Dermis blood vessel endothelial cell (primary cell): ENCODE measurements at regions not wholly inside any gene's neighbourhood (a gene's known extent, or its start where the extent isn't known, plus 50 kb on each side); places are given as distances from the start of the nearest gene placed in this dataset.
A peak's percentile ranks its signal among the peaks of the same experiment; 100 is the strongest.

Experiments
- DNase-seq: peaks from one replicate; pipeline ENCODE4 v3.0.0; 2010

DNA sequence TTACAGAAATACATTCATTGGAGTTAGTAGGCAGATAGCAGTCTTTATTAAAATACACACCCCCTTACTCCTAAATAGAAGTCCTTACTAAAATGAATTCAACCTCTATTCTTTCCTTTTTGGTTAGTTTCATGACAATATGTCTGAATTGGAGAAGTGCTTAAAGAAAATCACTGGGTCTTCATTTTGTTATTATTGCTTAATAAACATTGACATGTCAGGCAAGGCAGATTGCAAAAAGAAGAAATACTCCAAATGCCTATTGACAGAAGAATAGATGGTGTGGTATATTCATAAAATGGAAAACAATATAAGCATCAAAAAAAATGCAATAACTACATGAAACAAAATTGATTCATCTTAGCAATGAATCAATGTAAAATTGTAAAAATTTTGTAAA, 135.5 kb downstream of the TMEM26 start:
- no peak for DNase-seq

DNA sequence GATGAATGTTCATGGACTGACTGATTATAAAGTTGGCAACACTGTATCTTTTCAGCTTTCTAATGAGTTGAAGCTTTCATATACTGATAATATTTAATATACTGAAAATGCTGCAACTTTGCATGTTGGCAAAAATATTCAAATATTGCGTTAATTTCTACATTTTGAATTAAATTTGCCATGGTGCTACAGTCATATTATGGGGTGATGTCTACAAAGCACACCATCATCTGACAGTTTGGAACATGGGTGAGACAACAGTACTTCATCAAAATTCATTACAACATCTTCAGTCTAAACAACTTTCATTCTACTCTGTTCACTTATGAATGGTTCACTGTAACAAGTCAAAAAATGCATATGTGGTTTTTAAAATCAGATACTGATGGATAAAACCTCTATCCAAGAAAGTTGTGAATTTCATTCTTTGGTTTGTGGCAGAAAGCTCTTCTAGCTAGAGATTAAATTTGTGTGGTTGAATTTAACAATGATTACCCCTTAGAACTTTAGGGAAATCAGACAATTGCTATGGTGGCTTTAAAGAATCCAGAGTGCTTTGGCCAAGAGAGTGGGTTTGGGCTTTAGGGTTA, 136.4 kb downstream of the TMEM26 start:
- no peak for DNase-seq

DNA sequence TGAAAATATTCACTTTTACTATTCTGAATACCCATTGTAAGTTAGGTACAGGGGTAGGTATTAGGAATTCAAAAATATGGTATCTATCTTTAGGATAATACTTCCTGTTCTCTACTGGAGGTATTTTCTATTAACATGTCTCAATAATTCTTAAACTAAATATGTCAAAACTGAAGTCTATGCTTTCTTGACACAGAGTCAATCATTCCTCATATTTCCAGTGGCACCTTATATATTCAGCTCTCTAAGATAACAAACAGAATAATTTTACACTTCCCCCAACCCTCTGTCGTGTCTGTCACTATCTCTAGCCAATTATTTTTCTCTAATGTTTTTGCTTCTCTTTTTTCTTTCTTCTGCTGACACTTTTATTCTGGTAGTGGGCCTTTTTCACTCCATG, 138.9 kb downstream of the TMEM26 start:
- no peak for DNase-seq

DNA sequence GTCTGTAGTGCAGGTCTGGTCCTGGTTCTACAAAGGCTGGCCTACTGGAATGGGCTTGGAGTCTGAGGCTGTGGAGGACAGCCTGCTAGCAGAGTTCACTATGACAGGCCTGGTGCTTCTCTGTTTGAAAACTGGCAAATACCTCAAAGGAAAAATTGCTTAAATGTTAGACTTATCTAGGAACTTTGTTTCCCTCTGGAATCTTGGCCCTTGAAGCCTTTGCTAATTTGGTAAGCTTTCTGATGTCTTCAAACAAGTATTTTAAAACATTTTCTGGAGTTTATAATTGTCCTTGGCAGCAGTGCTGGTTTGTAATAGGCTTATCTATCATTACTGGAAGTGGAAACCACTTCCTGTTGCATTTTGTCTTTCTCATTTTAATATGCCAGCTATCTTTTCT, 139.7 kb downstream of the TMEM26 start:
- no peak for DNase-seq

DNA sequence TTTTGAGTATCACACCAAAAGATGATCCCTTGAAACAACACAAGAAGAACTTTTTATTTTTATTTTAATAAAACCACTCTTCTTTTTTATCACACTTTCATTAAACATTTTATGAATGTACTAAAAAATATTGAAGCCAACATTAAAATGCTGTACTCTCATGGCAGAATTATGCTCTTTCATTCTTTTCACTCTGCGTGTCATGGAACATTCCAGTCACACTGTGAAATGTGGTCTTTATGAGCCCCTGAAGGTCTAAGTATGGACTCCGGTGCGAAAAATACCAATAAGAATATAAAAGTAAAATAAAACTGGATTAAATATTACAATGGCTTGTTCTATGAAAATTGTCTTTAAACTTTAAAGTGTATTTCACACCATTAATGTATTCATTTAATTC, 148.4 kb downstream of the TMEM26 start:
- no peak for DNase-seq

DNA sequence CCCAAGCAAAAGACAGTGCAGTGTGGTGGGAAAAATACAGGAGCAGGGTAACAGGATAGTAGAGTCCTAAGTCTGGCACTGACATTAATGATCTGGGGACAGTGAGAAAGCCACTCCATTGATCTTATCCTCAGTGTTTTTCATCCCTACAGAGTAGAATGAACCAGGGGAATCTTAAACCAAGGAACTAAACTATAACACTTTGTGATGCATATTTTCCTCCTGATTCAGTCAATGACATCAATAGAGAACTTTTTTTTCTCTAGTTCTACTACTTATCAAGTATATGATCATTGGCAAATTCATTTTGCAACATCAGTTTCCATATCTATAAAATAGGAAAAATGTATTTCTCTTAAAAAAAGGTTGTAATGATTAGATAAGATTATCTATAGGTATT, 151.1 kb downstream of the TMEM26 start:
- no peak for DNase-seq

DNA sequence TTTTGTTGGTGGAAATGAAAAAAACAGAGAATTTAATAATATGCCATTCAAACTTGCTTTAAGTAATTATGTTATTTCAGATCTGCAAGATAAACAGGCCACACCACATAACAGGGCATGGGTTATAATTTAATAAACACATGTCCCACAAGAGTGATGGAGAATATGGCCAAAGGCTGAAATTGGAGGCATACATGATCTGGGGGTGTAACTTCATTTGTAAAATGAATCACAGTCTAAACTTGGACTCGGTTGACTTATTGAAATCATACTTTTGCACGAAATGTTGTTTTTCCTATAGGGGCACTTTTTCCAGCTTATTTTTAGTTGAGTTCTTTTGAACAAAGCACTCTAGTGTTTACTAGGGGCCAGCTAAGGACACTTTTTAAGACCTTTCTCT, 151.6 kb downstream of the TMEM26 start:
- DNase-seq: no peak

DNA sequence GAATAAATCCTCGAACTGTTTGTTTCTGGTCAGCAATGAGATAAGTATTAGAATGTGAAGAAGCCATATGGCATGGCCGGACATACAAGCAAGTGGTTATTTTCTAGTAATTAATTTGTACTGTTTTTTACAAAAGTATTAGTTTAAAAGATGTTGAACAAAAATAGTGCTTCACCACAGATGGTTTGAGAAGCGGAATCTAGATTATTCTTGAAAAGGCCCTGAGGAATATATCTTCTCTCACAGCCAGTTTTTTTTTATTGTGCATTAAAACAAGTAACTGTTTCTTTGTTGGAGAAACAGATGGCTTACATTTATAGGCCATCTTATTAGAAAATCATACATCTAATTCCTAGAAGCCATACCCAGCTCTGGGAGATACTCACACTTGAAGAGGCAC, 153.3 kb downstream of the TMEM26 start:
- no peak for DNase-seq

DNA sequence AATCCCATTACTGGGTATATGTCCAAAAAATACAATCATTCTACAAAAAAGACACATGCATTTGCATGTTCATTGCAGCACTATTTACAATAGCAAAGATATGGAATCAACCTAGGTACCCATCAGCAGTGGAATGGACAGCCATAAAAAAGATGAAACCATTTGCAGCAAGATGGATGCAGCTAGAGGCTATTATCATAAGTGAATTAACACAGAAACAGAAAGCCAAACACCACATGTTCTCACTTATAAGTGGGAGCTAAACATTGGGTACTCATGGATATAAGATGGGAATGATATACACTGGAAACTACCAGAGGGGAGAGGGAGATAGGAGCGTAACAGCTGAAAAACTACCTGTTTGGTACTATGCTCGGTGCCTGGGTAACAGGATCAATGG, 154.0 kb downstream of the TMEM26 start:
- DNase-seq: no peak

DNA sequence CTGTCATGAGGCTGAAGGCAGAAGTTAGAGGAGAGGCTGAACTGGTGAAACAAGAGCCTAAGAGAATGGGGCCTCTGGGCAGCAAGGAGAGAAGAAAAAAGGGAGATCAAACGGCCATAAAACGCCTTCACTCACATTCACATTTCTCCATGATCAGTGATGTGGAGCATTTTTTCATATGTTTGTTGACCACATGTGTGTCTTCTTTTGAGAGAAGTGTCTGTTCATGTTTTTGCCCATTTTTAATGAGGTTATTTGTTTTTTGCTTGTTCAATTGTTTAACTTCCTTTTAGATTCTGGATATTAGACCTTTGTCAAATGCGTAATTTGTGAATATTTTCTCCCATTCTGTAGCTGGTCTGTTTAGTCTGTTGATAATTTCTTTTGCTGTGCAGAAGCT, 155.0 kb downstream of the TMEM26 start:
- DNase-seq: no peak

DNA sequence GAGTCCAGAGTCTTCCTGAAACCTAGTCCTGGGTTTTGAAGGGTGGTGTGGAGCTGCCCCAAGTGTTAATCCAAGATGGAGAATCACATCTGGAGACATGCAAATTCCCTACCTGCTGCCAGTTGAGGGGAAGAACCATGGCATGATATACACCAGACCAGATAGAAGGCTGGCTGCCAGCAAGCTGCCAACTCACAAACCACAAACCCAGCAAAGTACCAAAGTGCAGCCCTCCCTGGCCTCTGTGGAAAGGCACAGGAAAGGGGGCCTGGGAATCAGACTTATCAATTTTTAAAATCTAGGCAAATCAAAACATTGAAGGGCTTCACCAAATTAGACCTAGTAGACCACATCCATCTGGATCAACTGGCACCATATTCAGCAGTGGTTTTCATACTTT, 157.0 kb downstream of the TMEM26 start:
- no peak for DNase-seq

DNA sequence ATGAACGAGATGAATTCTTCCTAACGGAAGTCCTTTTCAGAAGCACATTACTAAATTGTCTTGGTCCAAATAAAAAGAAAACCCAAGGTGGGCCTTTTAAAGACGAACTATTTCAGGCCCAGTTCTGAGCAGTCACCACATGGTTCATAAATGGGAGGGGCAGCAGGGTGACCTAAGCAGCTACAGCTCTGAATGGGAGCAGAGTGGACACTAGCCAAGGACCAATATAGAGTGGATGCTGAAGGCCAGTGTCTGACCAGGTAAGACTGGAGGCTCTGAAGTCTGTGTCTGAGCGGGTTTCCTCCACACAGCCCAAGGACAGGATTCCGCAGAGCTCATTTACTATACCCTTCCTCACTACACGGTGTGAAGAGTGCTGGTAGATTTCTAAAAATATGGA, 159.1 kb downstream of the TMEM26 start:
- DNase-seq: no peak

DNA sequence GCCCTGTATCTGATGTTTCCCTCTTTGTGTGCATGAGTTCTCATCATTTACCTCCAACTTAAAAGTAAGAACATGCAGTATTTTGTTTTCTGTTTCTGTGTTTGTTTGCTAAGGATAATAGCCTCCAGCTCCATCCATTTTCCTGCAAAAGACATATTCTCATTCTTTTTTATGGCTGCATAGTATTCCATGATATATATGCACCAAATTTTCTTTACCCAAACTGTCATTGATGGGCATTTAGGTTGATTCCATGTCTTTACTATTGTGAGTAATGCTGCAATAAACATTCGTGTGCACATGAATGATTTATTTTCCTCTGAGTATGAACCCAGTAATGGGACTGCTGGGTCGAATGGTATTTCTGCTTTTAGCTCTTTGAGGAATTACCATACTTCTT, 163.4 kb downstream of the TMEM26 start:
- no peak for DNase-seq

DNA sequence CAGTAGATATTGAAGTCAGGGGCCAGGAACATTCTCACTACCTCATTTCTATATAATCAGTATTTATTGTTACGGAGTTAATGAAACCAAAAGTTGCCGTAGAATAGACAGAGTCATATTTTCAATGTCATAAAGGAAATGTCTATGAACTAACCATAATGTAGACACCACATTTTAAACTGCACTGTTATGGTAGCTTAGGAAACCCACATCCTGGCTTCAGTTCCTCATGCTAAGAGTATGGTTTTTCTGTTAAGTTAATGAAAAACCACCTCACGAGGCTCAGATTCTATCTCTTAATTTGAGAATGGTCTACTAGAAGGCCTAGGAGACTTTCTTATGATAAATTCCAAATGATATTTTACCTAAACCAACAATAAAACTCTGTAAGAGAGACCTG, 166.5 kb downstream of the TMEM26 start:
- no peak for DNase-seq

DNA sequence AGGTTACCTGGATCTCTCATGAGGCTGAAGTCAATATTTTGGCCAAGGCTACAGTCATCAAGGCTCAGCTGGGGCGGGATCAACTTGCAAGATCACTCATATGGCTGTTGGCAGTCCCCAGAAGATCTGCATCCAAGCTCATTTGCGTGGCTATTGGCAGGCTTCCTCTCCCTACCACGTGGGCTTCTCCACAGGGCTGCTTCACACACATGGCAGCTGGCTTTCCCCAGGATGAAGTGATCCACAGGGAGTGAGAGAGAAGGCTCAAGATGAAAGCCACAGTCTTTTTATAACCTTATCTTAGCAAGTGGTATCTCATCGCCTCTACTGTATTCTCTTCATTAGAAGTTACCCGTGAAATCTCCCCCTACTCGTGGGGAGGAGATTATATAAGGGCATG, 167.4 kb downstream of the TMEM26 start:
- no peak for DNase-seq

DNA sequence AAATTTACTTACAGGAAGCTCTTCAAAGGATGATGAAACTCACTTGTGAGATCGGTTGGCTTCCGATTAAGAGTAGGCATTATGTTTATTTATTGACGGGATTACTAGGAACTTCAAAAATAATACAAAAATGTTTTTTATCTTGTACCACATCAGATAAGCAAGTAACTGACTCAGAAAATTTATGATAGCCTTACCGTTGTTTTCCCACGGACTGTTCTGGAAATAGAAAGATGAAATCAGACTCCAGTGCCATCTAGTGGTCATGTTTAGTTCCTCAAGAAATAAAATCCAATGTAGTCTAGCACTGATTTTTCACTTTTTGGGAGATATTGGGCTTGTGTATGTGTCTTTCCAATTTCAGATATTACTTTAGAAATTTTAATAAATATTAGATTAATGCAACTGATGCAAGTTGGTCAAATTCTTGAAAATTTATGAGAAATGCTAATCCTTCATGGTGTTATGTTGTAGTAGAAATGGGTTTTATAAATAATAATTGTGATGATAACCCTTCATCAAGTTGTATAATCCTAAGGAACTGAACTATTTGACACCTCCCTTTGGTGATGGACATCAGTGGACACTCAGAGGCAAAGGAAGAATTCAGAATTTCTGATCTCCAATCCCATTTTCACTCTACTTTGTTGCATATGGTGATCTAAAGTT, 168.8 kb downstream of the TMEM26 start:
- peak; percentile 79 for DNase-seq

DNA sequence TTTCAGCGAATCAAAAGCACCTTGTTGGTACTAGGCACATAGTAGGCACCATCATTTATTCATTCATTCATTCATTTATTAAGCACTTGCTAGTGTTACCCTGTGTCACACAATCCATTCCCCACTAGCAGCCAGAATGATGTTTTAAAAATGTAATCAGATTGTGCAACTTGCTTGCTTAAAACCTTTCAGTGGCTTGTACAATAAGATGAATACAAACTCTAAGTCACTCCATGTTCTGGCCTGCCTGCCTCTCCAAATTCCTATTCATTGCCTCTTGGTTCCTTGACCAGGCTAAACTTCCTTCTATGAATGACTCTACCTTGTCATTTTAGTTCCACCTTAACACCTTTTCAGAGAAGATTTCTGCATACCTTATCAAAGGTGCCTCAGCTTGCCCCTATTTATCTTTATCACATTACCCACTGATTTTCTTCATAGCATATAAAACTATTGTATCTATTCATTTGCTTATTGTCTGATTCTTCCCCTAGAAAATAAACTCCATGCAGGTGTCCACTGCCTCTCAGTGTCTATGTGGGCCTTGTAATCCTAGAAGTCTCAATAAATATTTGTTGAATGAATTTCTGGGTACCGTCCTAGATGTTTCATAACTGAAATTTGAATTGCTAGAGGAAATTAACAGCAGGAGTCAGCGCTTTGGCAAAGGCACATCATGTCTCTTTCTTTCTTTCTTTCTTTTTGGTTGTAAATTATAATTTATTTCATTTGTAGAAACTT, 169.5 kb downstream of the TMEM26 start:
- no peak for DNase-seq

DNA sequence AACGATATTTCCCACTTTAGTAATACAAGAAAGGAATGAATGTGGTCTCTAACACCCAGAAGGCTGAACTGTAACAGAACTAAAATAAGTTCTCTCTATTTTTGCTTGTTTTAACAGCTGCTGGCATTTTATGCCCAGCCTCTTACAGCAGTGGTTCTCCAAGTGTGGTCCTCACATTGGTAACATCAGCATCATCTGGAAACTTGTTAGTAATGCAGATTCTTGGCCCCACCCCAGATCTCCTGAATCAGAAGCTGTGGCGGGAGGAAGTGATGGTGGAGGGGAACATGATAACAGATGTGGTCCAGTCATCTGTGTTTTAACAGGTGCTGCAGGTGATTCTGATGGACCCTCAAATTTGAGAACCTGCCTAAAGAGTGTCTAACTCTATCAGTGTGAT, 170.1 kb downstream of the TMEM26 start:
- no peak for DNase-seq

DNA sequence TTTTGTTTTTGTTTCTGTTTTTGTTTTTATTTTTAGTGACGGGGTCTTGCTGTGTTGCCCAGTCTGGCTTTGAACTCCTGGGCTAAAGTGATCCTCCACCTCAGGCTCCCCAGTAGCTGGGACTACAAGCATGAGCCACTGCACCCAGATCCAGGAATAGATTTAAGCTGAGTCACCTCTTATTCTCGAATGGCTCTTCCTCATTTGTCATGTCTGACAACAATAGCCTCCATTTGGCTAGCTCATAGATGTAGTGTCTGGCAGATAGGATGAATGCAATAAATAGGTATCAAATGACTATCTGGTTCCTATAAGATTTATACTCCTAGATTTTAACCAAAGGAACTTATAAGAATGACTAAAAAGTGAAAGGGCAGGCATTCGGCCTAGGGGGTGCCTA, 172.9 kb downstream of the TMEM26 start:
- peak; percentile 22 for DNase-seq

DNA sequence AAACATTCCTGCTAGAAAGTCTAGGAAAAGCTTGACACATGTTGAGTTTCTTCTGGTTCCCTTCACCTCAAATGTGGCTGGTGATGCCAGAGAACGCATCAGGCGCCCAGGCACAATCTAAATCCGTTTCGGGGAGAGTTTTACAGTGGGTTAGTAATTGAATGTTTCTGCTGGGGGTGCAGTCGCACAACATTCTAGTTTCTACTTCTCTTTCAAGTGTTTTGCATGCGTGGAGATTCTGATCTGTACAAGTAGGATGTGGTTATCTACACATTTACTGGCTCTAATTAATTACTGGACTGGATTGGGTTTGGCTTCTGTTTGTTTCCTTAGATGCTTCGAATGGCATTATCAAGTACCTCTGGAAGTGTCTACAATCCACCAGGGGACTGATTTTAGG, 173.8 kb downstream of the TMEM26 start:
- no peak for DNase-seq

DNA sequence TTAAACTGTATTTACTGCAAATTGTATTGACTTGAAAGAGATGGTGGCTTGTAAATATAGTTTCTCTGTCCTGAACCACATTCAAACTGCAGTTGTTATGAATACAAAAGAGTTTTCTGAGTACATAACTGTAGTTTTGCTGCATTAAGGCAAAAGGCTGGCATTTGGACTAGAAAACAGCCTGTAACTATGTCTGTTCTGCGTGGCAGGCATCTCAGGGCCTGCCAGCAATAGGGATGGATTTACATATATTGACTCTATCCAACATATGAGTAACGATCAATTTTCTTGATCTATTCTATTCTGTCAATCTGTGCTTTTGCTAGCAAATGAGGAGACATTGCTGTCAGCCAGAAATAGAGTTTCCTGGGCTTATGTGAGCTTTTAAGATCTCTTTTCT, 174.6 kb downstream of the TMEM26 start:
- no peak for DNase-seq

DNA sequence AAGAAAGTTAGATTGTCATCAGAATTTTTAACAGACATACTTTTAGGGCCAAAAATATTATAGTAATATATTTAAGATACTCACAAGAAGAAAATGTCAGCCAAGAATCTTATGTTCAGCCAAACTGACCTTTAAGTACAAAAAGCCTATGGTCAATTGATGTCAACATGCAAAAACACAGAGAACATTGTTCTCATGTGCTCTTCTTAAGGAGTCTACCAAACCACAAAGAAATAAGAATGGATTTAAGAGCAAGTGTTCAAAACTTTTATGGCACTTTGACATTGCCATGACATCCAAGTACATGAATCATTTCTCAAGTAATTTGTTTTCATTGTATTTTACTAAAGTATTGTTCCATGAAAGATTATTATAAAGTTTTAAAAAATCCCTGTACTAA, 180.4 kb downstream of the TMEM26 start:
- no peak for DNase-seq

DNA sequence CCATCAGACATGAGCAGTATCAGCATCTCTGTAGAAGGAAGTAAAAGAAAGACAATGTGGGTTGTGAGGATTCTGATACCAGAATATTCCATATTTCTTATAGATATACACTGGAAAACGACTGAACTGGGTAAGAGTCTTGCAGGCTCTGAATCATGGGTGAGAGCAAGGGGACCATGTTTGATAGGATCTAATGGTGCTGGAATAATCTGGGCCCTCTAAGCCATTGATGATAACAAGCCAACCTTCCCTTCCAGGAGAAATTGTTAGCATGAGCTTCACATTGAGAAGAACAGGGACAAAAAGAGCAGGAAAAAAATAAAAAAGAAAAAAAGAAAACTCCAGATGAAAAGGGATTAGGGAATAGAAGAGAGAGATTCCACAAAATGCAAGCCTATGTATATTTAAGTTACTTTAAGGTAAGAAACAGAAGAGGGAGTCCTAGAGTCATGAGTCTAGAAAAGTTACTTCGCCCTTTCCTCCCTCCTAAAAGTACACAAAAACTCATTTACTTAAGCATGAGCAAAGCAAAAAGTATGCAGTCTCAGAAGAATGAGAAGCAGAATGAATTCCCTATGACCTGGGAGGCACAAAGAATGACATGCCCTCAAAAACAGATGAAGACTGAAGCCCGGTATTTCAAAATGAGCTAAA, 181.9 kb downstream of the TMEM26 start:
- DNase-seq: no peak

DNA sequence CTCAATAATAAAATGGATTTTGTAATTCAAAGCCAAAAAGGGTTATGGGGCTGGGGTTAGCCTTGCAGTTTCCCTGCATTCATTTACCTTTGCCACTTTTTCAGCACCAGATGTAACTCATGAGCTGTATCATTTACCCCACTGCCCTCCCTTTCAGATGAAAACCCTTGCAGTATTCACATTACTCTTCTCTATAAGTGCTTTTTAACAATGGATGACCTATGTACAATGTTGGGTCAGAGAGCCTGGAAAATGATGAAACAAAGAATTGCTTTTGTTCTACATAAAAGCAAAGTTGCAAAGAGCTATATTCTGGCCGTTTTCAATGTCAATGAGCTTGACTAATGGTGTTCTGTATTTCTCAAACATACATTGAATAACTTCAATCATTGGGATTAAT, 189.7 kb downstream of the TMEM26 start:
- DNase-seq: no peak
